Spleen (tissue), 3 donors: ENCODE measurements at regions not wholly inside any gene's neighbourhood (a gene's known extent, or its start where the extent isn't known, plus 50 kb on each side); places are given as distances from the start of the nearest gene placed in this dataset.

Experiments used
- POLR2A ChIP-seq, 3 donors: fragments of 450-650 bp; IDR thresholded peaks; one replicate each; pipeline ENCODE4 v1.5.1; 2017; ENCODE audit warnings: antibody characterized with exemption in 3 of 3, mild to moderate bottlenecking in 1 of 3
- POLR2AphosphoS5 ChIP-seq, 3 donors: sonication (generic); formaldehyde crosslinking; IDR thresholded peaks; one replicate each; pipeline ENCODE4 v1.5.1; 2017; ENCODE audit warnings: antibody characterized with exemption in 3 of 3

- TF ChIP-seq POLR2AphosphoS5 (IDR thresholded peaks at IDR 0.05) = no peak
- TF ChIP-seq POLR2A (IDR thresholded peaks at IDR 0.05) = no peak
Observed at GRCh38 chr1:230012741-230013140, 54.3 kb upstream of the GALNT2 start.
